NCI-H2029 (cell line): ENCODE measurements at regions not wholly inside any gene's neighbourhood (a gene's known extent, or its start where the extent isn't known, plus 50 kb on each side); places are given as distances from the start of the nearest gene placed in this dataset.

Experiments used
- DNase-seq: peaks from one replicate; lab custom pipeline; 2025; lab: John Stamatoyannopoulos, UW

DNA sequence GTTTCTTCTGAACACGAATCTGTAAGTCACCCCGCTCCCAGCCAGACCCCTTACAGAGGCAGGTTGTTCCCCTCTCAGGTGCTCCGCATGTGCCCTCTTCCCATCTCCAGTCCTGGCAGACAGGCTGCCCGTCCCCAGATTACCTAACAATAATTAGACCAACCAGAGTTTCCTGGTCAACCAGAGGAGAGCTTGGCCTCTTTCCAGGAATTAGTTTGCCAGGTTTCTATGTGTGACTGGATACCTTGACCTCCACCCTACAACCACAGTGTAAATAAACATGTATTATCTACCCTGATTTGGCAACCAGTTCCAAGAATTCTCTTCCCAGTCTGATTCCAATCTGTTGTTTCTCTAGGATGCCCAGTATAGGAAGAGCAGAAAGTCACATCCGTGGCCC is 178.0 kb upstream of the UMPS start:
- DNase-seq, result peak; percentile 97

- DNase-seq, result no peak
Observed at GRCh38 chr3:124553178-124553577, 177.1 kb upstream of the UMPS start.

GRCh38 chr3:124556636-124557035 is 173.6 kb upstream of the UMPS start:
- no peak for DNase-seq

- DNase-seq, result peak; percentile 10
Observed at GRCh38 chr3:124557433-124558232, 172.6 kb upstream of the UMPS start.

- DNase-seq, result peak; percentile 77
Observed at GRCh38 chr3:124558991-124559845, 171.0 kb upstream of the UMPS start.

DNA sequence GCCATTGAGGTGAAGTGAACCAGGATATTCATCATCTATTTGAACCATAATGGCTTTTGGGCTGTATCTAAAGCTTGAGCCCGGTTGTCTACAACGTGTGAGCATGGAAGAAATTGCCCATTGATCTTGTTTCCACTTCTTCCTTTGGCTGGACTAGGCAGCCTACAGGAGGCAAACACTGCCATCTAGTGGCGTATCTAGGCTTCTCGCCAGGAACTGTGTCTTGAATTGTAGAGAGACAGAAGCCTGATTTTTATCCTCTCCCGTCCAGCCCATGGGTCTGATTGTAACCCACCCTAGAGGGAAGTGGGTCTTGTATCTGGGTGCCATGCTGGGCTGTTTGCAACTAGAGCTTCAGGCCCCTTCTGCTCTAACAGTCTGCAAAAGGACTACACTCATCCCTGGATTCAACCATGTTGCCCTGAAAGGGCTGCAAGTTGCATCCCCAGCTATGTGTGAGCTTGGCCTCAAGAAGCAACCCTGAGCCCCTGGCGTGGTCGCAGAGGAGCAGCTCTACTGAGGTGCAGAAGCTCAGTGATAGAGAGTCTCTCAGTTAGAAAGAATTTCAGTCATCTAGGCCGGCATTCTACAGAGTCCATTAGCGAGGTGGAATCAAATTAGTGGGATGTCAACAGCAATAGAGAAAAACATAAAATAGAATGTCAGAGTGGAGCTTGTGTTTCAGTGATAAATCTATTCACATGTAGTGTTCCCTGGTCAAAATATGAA is 170.2 kb upstream of the UMPS start:
- DNase-seq, result peak; percentile 51

- no peak for DNase-seq
Observed at GRCh38 chr3:124560666-124561215, 169.5 kb upstream of the UMPS start.

DNA sequence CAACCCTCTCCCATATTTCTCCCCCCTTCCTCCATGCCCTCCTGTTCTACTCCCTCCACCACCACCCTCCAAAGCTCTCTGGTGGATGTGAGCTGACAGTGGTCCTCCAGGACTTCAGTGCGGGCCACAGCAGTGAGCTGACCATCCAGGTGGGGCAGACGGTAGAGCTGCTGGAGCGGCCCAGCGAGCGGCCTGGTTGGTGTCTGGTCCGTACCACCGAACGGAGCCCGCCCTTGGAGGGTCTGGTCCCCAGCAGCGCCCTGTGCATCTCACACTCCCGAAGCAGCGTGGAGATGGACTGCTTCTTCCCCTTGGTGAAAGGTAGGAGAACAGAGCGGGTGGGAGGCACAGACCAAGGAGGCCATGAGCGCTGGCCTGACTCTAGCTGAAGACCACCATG is 167.5 kb upstream of the UMPS start:
- DNase-seq, result no peak

GRCh38 chr3:124563376-124563775 is 166.9 kb upstream of the UMPS start:
- no peak for DNase-seq

DNA sequence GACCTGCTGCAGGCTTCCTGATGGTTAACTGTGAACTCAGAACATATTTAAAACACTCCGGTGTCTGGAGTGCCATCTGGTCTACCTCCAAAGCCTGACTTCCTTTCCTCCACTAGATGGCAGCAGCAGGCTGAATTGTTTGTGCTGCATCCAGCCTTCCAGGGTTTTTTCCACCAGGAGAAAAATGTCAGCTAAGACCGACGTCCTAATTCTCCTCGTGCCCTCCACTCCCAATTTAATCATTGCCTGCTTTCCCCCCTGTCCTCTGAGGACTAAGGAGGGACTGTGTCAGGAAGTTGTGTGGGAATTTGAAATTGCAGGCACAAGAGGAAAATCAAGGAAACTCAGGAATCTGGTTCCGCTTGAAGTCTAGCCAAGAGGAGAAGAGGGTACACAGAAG is 165.2 kb upstream of the UMPS start:
- peak; percentile 70 for DNase-seq

GRCh38 chr3:124565551-124565950 is 164.7 kb upstream of the UMPS start:
- DNase-seq, result no peak

DNA sequence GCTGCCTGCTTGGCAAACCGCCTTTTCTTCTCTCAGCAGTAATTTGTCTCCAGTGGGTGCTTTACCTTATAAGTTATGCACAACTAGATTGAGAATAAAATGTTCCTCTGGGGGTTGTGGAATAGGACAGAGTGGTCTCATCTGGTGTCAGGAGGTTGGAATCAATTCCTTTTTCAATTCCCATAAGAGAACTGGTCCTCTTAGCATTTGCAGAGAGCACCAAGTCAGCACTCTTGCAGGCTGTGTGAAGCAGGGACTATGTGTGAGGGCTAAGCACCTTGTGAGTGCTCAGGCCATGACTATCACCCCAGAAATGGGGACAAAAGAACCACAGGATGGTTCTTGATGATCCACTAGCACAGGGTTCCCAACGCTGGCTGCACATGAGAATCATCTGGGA is 163.6 kb upstream of the UMPS start:
- DNase-seq, result no peak

GRCh38 chr3:124567179-124567578 is 163.1 kb upstream of the UMPS start:
- DNase-seq, result no peak

DNA sequence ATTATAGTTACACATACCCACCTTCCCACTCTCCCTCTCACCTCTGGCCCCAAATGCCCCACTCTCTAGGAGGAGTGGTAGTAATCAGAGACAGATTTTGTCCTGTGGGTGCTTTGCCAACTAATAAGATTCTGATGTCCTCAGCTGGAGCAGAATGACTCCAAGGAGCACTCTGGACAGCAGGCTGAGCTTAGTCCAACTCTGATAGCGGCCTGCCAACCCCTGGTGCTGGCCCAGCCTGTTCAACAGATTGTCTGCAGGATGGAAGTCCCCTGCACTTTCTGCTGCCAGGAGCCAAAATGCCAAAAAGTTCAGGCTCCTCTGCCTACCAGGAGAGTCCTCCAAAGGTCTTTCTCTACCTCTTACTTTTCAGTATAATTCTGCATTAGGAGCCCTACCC is 160.5 kb upstream of the UMPS start:
- DNase-seq, result no peak

DNA sequence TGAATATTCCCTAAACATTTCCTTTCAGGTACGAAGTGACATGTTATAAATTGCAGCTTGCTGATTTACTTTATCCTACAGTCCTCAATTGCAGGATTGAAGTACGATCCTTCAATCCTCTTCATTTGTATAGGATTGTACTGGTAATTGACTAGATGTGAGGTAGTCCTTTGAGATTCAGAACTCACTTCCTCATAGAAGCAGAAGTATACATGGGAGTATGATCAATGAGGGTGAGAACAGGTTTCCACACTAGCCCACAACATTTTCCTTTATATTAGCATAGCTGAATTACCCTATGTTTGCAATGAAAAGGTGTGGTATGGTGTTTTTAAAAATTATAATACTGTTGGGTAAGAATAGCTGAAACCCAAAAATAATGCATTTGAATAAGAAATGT is 160.0 kb upstream of the UMPS start:
- DNase-seq, result no peak

- no peak for DNase-seq
Observed at GRCh38 chr3:124572851-124573405, 157.3 kb upstream of the UMPS start.

- DNase-seq, result no peak
Observed at GRCh38 chr3:124574012-124574411, 156.2 kb upstream of the UMPS start.

GRCh38 chr3:124576565-124577493 is 153.4 kb upstream of the UMPS start:
- no peak for DNase-seq

- DNase-seq, result no peak
Observed at GRCh38 chr3:124577494-124578167, 152.6 kb upstream of the UMPS start.

- DNase-seq, result no peak
Observed at GRCh38 chr3:124579641-124580040, 150.6 kb upstream of the UMPS start.
